GM12891 (cell line): ENCODE measurements at regions not wholly inside any gene's neighbourhood (a gene's known extent, or its start where the extent isn't known, plus 50 kb on each side); places are given as distances from the start of the nearest gene placed in this dataset.

Experiments used
- POLR2A ChIP-seq: IDR thresholded peaks from 2 replicates; pipeline ENCODE4 v1.6.1; 2011; ENCODE audit warnings: low read depth, low read length, control low read depth
- POLR2AphosphoS5 ChIP-seq: IDR thresholded peaks from 2 replicates; pipeline ENCODE4 v1.6.1; 2011; ENCODE audit warnings: low read depth, low read length, control low read depth
- SPI1 ChIP-seq: IDR thresholded peaks from 2 replicates; pipeline ENCODE4 v1.6.1; 2011; ENCODE audit warnings: low read depth, low read length, control low read depth
- TAF1 ChIP-seq: IDR thresholded peaks from 2 replicates; pipeline ENCODE4 v1.6.1; 2011; ENCODE audit warnings: low read depth, low read length, control low read depth

DNA sequence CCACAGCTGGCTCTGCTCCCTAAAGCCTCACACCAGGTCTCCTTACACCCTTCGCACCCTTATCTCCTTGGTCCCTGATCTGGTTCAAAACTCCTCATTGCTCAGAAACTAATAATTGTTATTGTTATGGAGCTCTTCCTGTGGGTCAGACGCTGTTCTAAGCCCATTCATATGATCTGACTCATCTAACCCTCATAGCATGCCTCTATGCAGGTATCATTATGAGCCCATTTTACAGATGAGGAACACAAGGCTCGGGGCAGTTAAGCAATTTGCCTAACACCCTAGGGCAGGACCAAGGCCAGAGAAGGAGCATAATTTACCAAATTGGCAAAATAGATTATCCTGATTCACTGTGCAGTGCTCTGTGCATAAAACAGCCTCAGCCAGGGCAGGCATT, 51.8 kb upstream of the CCDC167 start:
- TF ChIP-seq POLR2A (no peak), POLR2AphosphoS5 (no peak), TAF1 (no peak), SPI1 (no peak)
